C4-2B (cell line): ENCODE measurements at regions not wholly inside any gene's neighbourhood (a gene's known extent, or its start where the extent isn't known, plus 50 kb on each side); places are given as distances from the start of the nearest gene placed in this dataset.

Experiments used
- ZFX ChIP-seq: fragments of 450-650 bp; IDR thresholded peaks from 2 replicates; pipeline ENCODE4 v1.6.1; 2017
- TF ChIP-seq, protein P1 (sequence below): fragments of 450-650 bp; conservative IDR thresholded peaks from 2 replicates; pipeline ENCODE4 v1.5.1; 2017; ENCODE audit warnings: mild to moderate bottlenecking

- TF ChIP-seq, protein P1, sequence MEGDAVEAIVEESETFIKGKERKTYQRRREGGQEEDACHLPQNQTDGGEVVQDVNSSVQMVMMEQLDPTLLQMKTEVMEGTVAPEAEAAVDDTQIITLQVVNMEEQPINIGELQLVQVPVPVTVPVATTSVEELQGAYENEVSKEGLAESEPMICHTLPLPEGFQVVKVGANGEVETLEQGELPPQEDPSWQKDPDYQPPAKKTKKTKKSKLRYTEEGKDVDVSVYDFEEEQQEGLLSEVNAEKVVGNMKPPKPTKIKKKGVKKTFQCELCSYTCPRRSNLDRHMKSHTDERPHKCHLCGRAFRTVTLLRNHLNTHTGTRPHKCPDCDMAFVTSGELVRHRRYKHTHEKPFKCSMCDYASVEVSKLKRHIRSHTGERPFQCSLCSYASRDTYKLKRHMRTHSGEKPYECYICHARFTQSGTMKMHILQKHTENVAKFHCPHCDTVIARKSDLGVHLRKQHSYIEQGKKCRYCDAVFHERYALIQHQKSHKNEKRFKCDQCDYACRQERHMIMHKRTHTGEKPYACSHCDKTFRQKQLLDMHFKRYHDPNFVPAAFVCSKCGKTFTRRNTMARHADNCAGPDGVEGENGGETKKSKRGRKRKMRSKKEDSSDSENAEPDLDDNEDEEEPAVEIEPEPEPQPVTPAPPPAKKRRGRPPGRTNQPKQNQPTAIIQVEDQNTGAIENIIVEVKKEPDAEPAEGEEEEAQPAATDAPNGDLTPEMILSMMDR, result no peak
- TF ChIP-seq ZFX, result no peak
Observed at GRCh38 chr7:46880508-46881196, 701.3 kb downstream of the TNS3 start.
